ENCODE measurements at regions not wholly inside any gene's neighbourhood (a gene's known extent, or its start where the extent isn't known, plus 50 kb on each side); places are given as distances from the start of the nearest gene placed in this dataset.

GRCh38 chr12:25332143-25332542 is 81.4 kb upstream of the KRAS start:
- no peak for ATAC-seq

More at GRCh38 chr12:25332143-25332542, 81.4 kb upstream of the KRAS start:
- no peaks in the 10 kb centered on the region for H3K36me3 ChIP-seq (ENCODE audit: insufficient read depth)
- no peak overlapping the region for H3K4me3 ChIP-seq
- no peaks in the 10 kb centered on the region for H4K20me1 ChIP-seq (replicated peaks; ENCODE audit: insufficient read depth)
- no peak overlapping the region for H3K4me3 Mint-ChIP-seq
- H3K36me3 Mint-ChIP-seq (ENCODE audit: low read depth), result no peaks in the 10 kb centered on the region
- DNase-seq (ENCODE audit: low spot score), result no peak
- H3K9me3 Mint-ChIP-seq, result no peaks in the 10 kb centered on the region
- TF ChIP-seq EZH2 (IDR thresholded peaks at IDR 0.05; ENCODE audit: low read depth, unreplicated experiment), result no peak
- no peak for TF ChIP-seq ZNF331 (CRISPR knock-in tag; IDR thresholded peaks at IDR 0.05; ENCODE audit: low read depth)
- no peak for TF ChIP-seq ZNF114 (CRISPR knock-in tag; IDR thresholded peaks at IDR 0.05)
- no peak for TF ChIP-seq ZNF462 (CRISPR knock-in tag; IDR thresholded peaks at IDR 0.05)
- no peak for TF ChIP-seq CREB1 (CRISPR knock-in tag; IDR thresholded peaks at IDR 0.05; ENCODE audit: low read depth)
- H3K27me3 ChIP-seq (ENCODE audit: insufficient read depth), result no peaks in the 10 kb centered on the region
- no peaks in the 10 kb centered on the region for H3K79me2 ChIP-seq (replicated peaks; ENCODE audit: insufficient read depth)
- H2AFZ ChIP-seq, result no peak overlapping the region
- no peak overlapping the region for H3K27ac Mint-ChIP-seq
- no peaks in the 10 kb centered on the region for H3K9me2 ChIP-seq (ENCODE audit: insufficient read depth)
- no peaks in the 10 kb centered on the region for H3K27me3 Mint-ChIP-seq (ENCODE audit: insufficient read depth, low read depth, poor library complexity)
- peaks cover 7% of the 10 kb centered on the region; the same call in 2 of the 3 replicates for H3K4me1 Mint-ChIP-seq
- no peaks in the 10 kb centered on the region for H3F3A ChIP-seq (replicated peaks; ENCODE audit: low read depth)
- no peaks in the 10 kb centered on the region for H3K4me1 ChIP-seq (ENCODE audit: insufficient read depth)
- H3K4me2 ChIP-seq, result no peak overlapping the region
- H3K27ac ChIP-seq (ENCODE audit: low read depth), result no peak overlapping the region

Measured in GM23338 (cell line).